Femur (tissue), 1 donor: ENCODE measurements at regions not wholly inside any gene's neighbourhood (a gene's known extent, or its start where the extent isn't known, plus 50 kb on each side); places are given as distances from the start of the nearest gene placed in this dataset.
A peak's percentile ranks its signal among the peaks of the same experiment; 100 is the strongest.
"Not testable (repeated sequence)": the region's sequence is repeated elsewhere in the genome, so short reads cannot be mapped to it uniquely, and the experiment has no call there.

Experiments
- DNase-seq: peaks from one replicate; pipeline ENCODE4 v3.0.0-alpha.2; 2017

DNA sequence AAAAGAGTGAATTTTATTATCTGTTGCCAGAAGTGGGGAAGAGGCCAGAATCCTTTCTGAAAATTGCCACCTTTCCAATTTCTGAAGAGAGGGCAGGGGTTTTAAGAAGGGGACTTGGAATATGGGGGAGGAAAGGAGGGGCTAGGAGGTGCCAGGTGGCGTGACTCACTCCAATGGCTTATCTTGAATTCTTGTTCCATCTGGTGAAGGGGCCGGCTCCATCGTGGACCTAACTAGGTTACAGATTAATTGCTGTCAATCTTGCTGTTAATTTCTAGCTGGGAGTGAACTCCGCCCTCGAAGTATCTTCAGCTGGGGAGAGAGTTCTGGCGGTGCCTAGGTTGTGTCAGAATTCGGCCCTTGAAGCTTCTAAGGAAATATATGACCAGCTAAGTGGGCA, 138.7 kb downstream of the YTHDC2 start:
- no peak for DNase-seq

DNA sequence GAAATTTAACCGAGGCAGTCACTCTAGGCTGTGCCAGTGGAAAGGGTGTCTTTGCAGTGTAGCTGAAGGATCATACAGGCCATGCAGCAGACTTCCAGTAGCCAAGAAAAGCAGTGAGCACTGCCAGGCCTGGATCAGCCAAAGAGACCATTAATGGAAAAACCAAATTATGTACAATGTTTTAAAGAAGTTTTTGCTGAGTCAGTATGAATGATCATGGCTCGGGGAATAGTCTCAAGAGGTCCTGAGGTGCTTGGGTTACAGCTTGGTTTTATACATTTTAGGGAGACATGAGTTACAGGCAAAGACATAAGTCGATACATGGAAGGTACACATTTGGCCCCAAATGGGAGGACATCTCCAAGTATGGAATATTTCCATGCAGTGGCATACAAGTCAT, 141.3 kb downstream of the YTHDC2 start:
- DNase-seq: peak; percentile 38

DNA sequence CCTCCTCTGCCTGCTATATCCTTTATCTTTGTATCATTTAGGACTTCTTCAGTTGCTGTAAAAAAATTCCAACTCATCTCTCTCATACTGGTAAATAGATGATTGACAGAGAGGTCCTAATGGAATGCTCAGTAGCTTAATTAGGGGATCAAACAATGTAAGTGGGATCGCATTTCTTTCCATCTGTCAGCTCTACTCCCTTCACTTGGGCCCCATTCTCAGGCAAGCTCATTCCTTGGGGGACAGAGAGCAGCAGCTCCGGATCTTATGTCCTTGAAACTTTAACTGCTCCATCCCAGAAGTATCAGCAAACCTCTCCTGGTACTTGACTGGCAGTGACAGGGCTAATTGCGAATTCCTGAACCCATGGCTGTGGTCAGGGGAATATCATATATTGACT, 146.7 kb downstream of the YTHDC2 start:
- no peak for DNase-seq

DNA sequence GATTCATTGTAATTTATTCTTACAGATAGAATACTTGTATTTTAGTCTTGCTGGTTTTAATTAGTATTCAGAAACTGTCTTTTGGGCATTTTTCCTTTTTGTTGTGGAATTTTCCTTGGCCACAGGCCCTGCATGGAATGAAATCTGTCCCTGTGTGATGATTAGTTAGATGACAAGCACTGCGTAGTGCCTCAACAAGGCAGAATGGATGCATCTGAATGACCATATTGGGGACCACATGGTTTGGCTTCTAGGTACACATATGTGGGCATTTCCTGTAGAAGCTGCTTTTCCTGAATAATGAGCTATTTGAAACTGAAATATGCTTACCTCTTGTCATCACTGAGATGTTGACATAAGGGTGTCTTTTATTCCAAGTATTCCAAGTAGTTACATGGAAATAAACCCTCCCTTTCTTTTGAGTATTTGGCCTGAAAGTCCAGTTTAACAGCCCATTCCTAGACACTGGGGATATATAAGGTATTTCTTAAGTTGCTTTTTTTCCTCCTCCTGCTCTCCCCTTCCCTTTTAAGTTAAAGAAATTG, 147.3 kb downstream of the YTHDC2 start:
- DNase-seq: no peak

DNA sequence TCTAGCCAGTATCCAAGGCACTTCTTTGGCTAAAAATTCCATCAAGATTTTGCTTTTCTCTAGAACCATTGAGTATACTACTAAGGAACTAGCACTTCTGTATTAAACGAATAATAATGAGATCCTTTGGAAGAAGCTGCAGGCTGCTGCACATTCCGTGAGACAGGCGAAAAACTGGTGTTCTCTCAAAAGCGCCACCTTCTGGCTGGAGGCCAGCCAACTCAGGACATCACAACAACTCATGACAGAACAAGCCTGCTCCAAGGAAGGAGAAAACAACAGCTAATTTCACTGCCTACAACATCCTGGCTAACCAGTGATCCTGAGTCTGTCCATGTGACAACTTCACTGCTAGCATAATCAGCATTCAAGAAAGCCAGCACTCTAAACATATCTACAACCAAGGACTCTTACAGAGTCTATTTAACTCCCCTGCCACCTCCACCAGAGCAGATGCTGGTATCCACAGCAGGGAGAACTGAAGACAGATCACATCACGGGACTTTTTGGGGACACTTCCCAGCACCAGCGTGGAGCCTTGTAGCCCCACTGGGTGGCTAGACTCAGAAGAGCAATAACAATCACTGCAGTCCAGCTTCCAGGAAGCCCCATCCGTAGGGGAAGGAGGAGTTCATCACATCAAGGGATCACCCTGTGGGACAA, 150.5 kb downstream of the YTHDC2 start:
- DNase-seq: peak; percentile 22

DNA sequence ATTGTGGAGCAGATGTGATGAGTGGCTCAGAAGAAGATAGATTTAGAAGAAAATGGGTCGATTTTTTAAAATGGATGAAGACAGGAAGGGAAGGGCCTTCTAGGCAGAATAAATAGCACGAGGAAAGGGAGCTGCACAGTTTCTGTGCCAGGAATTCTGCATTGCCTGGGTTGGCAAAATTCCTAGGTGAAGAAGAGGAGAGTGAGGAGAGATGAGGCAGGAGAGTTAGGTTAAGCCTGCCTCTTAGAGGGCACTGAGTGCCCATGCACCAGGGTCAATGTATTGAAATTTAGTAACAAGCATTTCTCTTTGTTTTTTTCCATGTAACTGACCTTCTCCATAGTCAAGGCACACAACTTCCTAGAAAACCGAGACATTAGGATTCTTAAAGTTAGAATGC, 159.5 kb downstream of the YTHDC2 start:
- no peak for DNase-seq

DNA sequence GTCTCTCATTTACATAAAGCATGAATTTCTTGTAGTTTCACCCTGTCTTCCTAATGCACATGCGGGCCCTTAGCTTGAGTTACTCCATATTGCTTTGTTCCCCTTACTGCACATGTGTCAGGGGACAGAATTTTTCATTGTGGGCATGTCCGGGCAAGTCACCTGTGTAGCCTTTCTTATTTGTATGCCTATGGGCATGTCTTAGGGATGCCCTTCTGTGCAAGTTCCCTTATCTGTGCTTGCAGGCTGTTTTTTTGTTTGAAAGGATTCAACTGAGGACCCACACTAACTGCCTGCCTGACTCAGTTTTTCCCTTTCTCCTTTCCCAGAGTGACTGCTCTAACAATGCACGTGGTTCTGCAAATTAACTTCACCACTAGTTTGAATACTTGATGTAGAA, 161.7 kb downstream of the YTHDC2 start:
- DNase-seq: no peak

DNA sequence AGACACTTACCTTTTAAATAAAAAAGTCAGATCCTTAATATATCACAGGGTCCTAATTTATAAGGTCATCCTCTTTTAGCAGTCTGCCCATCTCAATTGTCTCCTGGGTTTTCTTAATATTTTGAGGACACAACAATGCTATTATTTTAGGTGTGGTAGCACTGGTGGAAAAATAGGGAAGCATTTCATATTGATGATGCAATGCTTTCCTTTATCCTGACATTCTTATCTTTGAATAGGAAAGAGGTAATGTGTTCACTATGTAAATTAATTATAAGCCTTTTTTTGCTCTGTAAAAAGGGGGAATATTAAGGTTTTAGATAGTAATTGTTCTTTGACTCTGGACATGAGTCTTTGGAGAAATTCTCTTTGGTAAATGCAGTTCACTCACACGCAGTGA, 164.7 kb downstream of the YTHDC2 start:
- DNase-seq: no peak

DNA sequence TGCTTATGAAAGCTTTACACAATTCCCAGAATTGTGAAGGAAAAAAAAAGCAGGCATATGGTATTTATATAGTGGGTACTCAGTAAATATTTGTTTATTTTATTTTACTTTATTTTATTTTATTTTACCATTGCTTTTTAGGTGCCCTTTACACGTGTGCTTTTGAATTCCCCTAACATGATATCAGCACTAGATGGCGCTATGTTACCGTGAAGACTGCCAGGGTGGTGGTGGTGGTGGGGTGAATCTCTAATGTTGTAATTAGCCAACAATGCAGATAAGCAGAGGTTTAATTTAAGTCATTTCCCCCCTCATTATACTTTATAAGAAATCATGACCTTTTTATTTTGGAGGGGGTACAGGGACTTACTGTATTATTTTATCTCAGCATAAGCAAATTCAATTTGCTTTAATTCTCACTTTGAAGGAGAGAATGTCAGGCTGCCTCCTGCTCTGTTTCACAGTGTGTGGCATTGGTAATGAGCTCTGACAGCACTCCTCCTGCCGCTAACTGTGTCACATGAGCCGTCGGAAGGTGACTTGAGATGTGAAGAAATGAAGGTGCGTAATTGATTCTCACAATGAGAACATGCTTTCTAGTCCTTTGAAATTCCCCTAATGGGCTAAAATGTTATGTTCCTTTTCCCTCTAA, 165.6 kb downstream of the YTHDC2 start:
- peak; percentile 29 for DNase-seq

DNA sequence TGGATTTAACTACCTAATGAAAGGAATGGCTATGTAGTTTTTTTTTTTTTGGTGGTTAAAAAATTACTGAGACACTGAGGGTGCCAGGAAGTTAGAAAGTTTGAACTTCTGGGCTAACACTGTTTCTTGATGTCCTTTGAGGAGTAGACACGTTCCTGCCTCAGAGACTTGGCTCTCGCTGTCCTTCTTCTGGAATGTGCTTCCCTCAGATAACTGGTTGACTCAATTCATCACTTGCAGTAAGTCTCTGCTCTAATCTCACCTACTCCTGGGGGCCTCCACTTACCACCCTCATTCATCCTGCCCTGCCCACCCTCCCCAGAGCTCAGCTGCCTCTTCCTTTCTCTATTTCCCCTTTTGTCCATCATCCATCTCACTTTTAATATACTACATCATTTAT, 167.0 kb downstream of the YTHDC2 start:
- no peak for DNase-seq

DNA sequence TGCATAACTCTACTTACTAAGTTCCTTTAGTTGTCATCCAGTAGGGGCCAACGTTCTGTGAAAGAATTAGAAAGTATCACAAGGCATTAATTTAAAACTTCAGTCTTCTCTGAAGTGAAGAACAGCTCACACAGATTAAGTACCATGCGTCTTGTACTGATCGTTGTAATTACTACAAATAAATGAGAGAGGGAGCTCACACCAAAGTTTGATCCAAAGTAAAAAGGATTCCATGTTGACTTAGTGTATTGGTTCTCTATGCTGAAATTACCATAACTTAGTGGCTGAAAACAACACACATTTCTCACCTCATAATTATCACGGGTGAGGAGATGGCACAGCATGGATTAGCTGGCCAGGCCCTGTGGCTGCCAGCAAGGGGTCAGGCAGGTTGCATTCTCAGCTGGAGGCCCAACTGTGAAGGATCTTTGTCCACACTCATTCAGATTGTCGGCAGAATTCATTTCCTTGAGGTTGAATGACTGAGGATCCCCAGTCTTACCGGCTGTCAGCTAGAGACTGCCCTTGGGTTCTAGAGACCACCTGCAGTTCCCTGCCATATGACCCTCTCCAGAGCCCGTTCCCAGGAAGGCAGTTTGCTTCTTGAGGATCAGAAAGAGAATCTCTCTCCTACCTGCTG, 169.1 kb downstream of the YTHDC2 start:
- no peak for DNase-seq

DNA sequence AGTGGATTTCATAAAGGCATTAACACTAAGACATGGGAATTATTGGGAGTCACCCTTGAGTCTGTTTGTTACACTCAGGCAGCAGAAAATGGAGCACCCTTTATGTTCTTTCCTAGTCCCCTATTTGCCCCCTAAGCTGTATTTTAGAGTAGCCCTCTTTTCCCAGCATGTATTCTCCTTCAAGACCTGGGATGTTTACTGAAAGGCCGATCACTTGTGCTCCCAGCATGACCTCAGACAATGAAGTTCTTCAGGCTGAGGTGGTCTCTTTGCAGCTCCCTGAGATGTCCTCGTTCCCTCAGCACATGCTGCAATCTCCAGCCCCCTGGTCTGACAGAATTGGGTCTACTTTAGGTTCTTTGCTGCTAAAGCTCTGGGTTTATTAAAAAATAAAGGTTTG, 169.7 kb downstream of the YTHDC2 start:
- DNase-seq: no peak

DNA sequence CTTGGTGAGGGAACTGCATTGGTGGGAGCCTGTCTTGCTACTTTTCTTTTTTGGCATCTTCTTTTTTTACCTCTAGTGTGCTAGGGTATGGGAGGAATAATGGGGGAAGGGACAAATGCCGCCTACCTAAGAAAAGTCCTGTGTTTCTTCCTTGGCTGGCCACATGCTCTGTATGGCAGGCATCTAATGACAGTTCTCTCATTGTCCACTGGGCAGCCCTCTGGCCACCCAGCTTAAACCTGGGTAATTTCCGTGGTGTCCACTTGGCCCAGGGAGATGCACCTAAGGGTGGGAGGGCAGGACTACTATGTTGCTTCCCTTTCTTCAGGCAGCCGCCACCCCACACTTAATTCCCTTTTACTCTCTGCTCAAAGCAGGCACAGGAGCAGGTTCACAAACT, 173.1 kb downstream of the YTHDC2 start:
- DNase-seq: no peak

DNA sequence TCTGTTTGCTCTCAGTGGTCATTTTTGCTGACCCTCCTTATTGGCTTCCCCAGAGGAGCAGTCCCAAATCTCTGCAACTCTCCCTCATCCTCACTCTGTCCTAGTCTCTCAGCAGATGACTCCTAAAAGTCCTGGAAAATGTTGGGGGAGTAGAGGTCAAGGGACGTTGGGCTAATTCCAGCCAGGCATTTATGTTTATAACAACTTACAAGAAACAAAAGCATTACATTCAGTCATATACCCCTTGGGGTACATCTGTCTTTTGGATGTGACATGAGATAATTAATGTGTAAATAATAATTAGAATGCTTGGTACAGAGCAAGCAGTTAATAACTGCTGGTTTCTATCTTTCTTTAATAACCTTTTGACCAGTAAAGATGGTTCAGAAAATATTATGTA, 176.2 kb downstream of the YTHDC2 start:
- DNase-seq: no peak

DNA sequence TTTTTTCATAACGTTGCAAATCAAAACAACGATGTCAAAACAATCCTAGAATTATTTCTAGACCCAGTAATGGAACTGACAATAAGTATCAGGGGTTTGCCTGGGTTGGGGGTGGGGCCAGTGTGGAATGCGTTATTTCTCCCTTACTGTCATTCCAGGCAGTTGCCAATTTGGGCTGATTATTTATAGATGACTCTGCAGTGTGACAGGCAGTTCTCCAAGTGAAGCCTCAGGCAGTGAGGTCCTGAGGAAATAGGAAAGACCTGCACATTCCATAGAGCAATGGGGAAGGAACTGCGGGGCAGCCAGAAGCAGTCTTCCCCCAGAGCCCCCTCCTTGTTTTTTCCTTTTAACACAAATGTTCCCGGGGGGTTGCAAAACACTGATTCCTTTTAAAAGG, 179.0 kb downstream of the YTHDC2 start:
- no peak for DNase-seq

DNA sequence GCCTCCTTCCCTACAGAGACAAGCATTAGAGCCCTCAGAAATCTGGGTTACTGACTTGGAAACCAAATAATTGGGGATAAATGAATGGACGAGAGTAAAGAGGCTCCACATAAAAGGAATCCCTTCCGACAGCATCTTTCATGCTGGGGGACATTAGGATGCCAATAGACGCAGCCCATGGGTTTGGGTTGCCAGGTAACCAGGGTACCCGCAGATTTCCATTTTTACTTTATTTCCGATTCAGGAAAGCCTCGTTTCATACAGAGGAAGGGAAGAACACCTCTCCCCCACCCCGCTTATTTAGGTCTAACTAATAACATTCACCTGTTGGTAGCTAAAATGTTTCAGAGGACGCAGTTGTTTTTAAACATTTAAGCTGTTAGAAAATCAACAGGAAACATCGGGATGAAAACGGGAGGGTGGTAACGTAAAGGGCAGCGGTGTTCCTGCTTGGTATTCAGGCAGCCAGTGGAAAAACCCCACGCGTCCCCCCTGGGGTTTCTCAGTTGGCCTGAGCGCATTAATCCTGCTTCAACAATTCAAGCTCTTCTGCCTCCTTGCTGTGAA, 179.5 kb downstream of the YTHDC2 start:
- DNase-seq: peak; percentile 22

DNA sequence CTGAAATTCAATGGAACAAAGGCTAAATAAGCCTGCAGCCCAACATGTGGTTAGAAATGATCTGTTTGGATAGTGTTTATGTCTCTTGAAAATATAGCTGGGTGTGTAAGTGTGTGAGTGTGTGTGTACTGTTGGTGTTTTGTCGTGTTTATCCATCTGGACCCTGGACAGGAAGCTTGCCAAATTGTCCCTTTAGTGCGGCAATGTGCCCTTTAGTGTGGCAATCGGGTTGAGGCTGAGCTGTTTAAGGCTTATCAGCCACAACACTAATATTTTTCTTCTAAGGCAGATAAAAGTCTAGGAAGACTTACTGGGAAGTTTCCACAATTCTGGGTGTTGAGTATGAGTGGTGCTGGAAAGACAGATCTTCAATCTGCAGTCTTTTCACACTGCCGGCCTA, 180.2 kb downstream of the YTHDC2 start:
- no peak for DNase-seq

DNA sequence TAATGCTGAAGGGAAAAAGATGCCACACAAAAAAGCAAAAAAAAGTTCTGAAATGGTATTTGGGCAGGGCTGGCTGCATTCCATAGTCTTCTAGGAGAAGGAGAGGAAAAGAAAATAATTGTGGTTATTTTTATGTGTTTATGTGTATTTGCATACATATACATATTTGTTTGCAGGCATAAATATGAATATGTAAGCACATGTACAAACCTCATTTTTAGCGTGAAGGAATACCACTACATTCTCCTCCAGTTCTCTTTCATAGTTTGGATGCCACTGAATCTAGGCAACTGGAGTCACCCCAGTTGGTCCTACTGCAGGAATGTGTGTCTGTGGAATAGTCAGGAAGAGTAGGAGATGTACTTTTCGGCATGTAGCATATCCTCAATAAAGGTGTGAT, 181.1 kb downstream of the YTHDC2 start:
- no peak for DNase-seq

DNA sequence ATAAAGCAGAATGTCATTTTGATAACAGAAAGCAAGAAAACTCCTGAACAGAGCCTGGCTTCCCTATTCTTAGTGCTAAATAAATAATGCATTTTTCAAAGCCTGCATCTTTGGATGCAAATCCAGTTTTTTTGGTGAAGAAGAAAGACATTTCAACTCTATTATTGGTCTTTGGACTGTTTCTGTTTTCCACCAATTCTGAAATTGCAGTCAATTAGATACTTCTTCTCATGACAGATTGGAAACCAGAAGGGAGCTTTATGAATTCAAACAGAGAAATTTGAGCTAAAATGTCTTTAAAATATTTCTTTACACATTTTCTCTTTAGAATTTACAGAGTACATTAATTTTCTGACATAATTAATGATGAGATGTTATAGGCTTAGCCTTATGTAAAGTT, 189.8 kb downstream of the YTHDC2 start:
- DNase-seq: no peak

DNA sequence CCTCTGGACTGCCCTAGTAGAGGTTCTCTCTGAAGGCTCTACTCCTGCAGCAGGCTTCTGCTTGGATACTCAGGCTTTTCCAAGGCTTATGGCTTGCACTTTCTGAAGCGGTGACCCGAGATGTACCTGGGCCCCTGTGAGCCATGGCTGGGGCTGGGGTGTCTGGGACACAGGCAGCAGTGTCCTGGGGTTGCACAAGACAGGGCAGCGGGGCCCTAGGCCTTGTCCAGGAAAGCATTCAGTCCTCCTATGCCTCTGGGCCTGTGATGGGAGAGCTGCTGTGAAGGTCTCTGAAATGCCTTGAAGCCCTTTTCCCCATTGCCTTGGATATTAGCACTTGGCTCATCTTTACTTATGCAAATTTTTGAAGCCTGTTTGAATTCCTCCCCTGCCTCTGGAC, 192.2 kb downstream of the YTHDC2 start:
- no peak for DNase-seq

DNA sequence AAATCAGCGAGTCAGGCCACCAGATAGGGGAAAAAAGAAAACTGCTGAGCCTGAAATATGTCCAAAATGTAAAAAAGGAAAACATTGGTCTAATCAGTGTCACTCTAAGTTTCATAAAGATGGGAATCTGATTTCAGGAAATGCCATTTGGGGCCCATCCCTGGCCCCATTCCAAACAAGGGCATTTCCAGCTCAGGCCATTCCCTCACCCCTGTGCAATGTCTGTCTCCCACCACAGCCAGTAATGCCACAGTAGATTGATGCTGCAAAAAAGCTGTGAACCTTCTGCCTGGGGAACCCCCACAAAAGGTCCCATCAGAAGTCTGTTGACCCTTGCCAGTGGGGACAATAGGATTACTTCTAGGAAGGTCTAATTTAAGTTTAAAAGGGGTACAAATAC, 199.6 kb downstream of the YTHDC2 start:
- DNase-seq: no peak

DNA sequence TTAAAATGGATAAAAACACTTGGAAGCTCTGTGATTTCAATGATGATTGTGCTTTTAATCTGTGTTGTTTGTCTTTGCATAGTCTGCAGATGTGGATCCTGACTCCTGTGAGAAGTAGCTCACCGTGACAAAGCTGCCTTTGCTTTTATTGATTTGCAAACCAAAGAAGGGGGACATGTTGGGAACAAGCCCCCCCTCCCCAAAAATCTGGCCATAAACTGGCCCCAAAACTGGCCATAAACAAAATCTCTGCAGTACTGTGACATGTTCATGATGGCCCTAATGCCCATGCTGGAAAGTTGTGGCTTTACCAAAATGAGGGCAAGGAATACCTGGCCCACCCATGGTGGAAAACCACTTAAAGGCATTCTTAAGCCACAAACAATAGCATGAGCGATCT, 202.4 kb downstream of the YTHDC2 start:
- not testable (repeated sequence) for DNase-seq

DNA sequence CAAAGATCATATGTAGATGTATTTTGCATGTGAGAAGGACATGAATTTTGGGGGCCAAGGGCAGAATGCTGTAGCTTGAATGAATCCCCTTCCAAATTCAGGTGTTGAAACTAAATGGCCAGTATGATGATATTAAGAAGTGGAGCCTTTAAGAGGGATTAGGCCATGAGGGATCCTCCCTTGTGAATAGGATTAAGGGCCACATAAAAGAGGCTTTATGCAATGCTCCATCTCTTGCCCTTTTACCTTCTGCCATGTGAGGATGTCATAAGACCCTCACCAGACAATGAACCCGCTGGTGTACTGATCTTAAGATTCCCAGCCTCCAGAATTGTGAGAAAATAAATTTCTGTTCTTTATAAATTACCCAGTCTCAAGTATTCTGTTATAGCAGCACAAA, 206.1 kb downstream of the YTHDC2 start:
- no peak for DNase-seq

DNA sequence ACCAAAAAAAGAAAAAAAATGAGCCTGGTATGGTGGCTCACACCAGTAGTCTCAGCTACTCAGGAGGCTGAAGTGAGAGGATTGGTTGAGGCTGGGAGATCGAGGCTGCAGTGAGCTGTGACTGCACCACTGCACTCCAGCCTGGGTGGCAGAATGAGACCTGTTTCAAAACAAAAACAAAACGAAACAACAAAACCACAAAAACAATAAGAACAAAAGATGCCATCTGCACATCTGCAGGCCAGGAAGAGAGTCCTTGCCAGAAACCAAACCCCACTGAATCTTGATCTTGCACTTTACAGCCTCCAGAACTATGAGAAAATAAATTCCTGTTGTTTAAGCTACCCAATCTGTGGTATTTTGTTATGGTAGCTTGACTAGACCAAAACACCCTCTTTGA, 207.7 kb downstream of the YTHDC2 start:
- DNase-seq: no peak
